ENCODE measurements at regions not wholly inside any gene's neighbourhood (a gene's known extent, or its start where the extent isn't known, plus 50 kb on each side); places are given as distances from the start of the nearest gene placed in this dataset.

- CTCF ChIA-PET, result no interaction called here
- Histone ChIP-seq H4K20me1 (ENCODE audit: insufficient read depth) (no peaks in the 10 kb centered on the region), H3K4me1 (ENCODE audit: control insufficient read depth in 1 of 2, insufficient read depth in 2 of 2, low read length in 2 of 2) (no peaks in the 10 kb centered on the region), H2AFZ (ENCODE audit: low read depth, low read length, poor library complexity, severe bottlenecking) (no peak overlapping the region), H3K27ac (ENCODE audit: low read depth, low read length) (no peak overlapping the region), H3K9ac (ENCODE audit: low read length) (no peak overlapping the region), H3K4me2 (ENCODE audit: low read length) (no peak overlapping the region), H3K36me3 (ENCODE audit: control insufficient read depth in 1 of 2, insufficient read depth in 2 of 2, low read length in 2 of 2) (no peaks in the 10 kb centered on the region), H3K4me3 (replicated peaks in 1 of 2; ENCODE audit: low read depth in 1 of 2, low read length in 2 of 2) (no peak overlapping the region), H3K27me3 (ENCODE audit: insufficient read depth, low read length) (no peaks in the 10 kb centered on the region), H3K9me3 (ENCODE audit: control insufficient read depth in 1 of 2, insufficient read depth in 1 of 2, low read depth in 1 of 2, low read length in 2 of 2) (no peaks in the 10 kb centered on the region), H3K9me2 (ENCODE audit: insufficient read depth) (no peaks in the 10 kb centered on the region), H3K79me2 (ENCODE audit: insufficient read depth, low read length) (no peaks in the 10 kb centered on the region)
- RAD21 ChIA-PET (ENCODE audit: low non-redundant PET in 1 of 2, low total read pairs in 2 of 2, uncharacterized antibody in 2 of 2, unreplicated experiment in 2 of 2), result no interaction called here
- no peak for DNase-seq (ENCODE audit: low read depth, low spot score)
- BruUV-seq (replicated peaks), result no TSS peak
- no peak for ATAC-seq
- TF ChIP-seq SIN3A (IDR thresholded peaks at IDR 0.05; ENCODE audit: low read depth) (no peak), RAD21 (IDR thresholded peaks at IDR 0.05; ENCODE audit: low read depth) (no peak), ZFX (IDR thresholded peaks at IDR 0.05) (no peak)
- intact Hi-C loops (cut with micrococcal nuclease), result no loop called here
- POLR2A ChIA-PET, result no interaction called here
These were observed 380.3 kb upstream of the B3GALT2 start for GRCh38 chr1:193566735-193567134.

- ChIA-PET RAD21 (ENCODE audit: low non-redundant PET in 1 of 2, low total read pairs in 2 of 2, uncharacterized antibody in 2 of 2, unreplicated experiment in 2 of 2) (no interaction called here), POLR2A (no interaction called here), CTCF (no interaction called here)
- intact Hi-C loops (cut with micrococcal nuclease), result no loop called here
- no peak overlapping the region for H3K4me2 ChIP-seq (ENCODE audit: low read length)
- H3K9ac ChIP-seq (ENCODE audit: low read length), result no peak overlapping the region
- H3K27me3 ChIP-seq (ENCODE audit: insufficient read depth, low read length), result no peaks in the 10 kb centered on the region
- H4K20me1 ChIP-seq (ENCODE audit: insufficient read depth), result no peaks in the 10 kb centered on the region
- no peaks in the 10 kb centered on the region for H3K9me3 ChIP-seq (ENCODE audit: control insufficient read depth in 1 of 2, insufficient read depth in 1 of 2, low read depth in 1 of 2, low read length in 2 of 2)
- H3K36me3 ChIP-seq (ENCODE audit: control insufficient read depth in 1 of 2, insufficient read depth in 2 of 2, low read length in 2 of 2), result no peaks in the 10 kb centered on the region
- H3K4me1 ChIP-seq (ENCODE audit: control insufficient read depth in 1 of 2, insufficient read depth in 2 of 2, low read length in 2 of 2), result no peaks in the 10 kb centered on the region
- H3K27ac ChIP-seq (ENCODE audit: low read depth, low read length), result no peak overlapping the region
- H3K4me3 ChIP-seq (replicated peaks in 1 of 2; ENCODE audit: low read depth in 1 of 2, low read length in 2 of 2), result no peak overlapping the region
- no peak for TF ChIP-seq SRF (IDR thresholded peaks at IDR 0.05; ENCODE audit: low read depth)
- TF ChIP-seq SIN3A (IDR thresholded peaks at IDR 0.05; ENCODE audit: low read depth), result no peak
- no peak for TF ChIP-seq EZH2 (IDR thresholded peaks at IDR 0.05)
- no TSS peak for BruUV-seq (replicated peaks)
- H3K9me2 ChIP-seq (ENCODE audit: insufficient read depth), result no peaks in the 10 kb centered on the region
- no peaks in the 10 kb centered on the region for H3K79me2 ChIP-seq (ENCODE audit: insufficient read depth, low read length)
- no peak for ATAC-seq
- DNase-seq (ENCODE audit: low read depth, low spot score), result no peak
- no peak overlapping the region for H2AFZ ChIP-seq (ENCODE audit: low read depth, low read length, poor library complexity, severe bottlenecking)
These were observed 379.7 kb upstream of the B3GALT2 start for GRCh38 chr1:193565971-193566577.

Data from HCT116 (cell line).